GM15510 (cell line): ENCODE measurements at regions not wholly inside any gene's neighbourhood (a gene's known extent, or its start where the extent isn't known, plus 50 kb on each side); places are given as distances from the start of the nearest gene placed in this dataset.

ENCODE experiments used
- POLR2A ChIP-seq: IDR thresholded peaks from 3 replicates; pipeline ENCODE4 v1.6.1; 2011; ENCODE audit warnings: borderline replicate concordance; ENCODE audit not compliant: insufficient read length; ENCODE audit errors: extremely low read depth

DNA sequence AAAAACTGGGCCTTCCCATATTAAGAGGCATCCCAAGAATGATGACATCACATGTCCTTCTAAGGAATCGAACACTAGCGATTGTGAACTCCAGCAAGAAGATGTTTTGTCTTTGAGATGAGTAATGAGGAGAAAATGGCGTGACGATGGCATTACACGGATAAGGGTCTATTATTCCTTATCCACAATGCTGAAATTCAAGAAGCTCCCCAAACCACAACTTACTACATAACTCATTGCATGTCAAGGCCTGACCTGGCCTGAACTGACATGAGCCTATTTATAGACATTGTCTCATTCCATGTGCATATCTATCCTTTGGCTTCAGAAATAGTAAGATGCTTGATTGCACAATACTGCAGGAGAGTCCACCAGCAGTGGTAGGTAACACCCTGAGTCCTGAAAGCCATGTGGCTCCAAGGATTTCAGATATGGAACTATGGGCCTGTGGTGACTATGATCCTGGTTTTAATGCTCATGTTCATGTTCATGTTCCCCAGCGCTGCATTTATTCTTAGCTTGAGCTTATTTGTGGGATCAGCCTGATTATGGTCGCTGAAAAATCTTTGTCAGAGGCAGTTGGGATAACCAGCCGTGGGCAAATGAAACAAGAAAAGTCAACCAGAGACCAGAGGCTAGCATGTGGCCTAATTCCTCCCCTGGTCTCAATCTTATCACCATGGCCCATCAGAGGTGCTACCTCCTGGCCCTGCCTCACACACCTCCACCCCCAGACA is 183.2 kb upstream of the JARID2 start:
- TF ChIP-seq POLR2A: no peak

DNA sequence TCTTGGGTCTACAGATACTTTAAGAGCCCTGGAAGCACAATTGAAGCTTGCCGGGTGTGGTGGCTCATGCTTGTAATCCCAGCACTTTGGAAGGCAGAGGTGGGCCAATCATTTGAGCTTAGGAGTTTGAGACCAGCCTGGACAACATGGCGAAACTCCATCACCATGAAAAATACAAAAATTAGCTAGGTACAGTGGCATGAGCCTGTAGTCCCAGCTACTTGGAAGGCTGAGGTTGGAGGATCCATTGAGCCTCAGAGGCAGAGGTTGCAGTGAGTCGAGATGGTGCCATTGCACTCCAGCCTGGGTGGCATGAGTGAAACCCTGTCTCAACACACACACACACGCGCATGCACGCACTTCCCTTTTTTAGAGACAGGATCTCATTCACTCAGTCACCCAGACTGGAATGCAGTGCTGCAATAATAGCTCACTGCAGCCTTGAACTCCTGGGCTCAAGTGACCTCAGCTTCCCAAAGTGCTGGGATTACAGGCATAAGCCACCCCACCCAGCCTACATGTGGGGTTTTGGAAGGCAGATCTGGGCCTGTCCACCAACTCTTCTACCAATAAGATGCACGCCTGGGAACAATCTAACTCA is 182.5 kb upstream of the JARID2 start:
- TF ChIP-seq POLR2A: no peak

DNA sequence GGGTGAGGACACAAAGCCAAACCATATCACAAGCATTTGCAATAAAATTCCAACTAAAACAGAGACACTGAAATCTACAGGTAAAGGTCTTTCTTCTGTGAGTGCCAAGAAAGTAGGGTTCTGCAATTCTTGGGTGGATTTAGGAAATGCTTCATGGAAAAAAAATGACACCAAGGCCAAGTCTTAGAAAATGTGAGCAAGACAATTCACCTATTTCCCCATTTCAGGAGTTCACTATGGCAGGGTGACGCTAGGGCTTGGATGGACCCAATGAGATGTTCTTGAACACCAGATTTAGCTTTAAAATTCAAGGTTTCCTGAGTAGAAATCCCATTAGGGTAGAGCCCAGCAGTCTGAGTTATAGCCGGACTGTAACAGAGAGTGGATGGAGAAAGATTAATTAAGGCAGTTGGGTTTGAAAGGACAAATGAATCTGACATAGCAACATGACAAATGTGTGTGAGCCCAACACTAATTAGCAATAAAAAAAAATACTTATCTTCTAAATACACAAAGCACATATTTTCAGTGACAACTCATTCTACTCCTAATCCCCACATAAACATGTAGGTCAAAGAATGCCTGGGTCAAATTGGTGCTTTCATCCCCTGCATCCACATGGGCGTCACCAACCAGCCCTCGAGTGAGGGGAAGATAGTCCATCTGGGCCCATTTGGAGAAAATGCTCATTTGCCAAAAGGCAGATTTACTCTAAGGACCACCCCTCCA is 180.4 kb upstream of the JARID2 start:
- no peak for TF ChIP-seq POLR2A

DNA sequence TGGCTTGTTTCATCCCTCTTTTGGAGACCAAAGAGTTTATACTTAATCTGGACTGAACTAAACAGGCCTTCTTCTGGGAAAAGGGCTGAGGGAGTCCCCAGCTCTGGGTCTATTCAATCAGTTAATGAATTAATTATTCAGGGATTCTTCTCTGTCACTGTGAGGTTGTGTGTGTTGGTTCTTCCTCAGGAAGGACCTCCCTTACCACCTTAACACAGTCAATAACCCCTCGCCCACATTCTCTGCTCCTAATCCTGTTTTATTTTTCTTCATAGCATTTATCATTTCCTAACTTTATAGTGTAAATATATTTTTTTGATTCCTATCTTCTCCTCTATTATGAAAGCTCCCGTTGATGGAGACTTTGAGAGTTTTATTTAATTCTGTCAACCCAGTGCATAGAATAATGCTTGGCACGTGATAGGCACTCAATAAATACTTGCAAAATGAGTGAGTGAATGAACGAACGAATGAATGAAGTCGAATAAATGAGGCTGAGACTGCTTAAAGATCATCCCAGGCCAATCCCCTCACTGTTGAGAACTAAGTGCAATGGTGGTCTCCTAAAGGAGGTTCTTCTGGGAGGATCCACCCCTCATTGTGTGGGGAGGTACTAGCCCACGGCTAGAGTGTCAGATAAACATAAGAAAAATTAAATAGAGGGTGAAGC is 179.6 kb upstream of the JARID2 start:
- no peak for TF ChIP-seq POLR2A

DNA sequence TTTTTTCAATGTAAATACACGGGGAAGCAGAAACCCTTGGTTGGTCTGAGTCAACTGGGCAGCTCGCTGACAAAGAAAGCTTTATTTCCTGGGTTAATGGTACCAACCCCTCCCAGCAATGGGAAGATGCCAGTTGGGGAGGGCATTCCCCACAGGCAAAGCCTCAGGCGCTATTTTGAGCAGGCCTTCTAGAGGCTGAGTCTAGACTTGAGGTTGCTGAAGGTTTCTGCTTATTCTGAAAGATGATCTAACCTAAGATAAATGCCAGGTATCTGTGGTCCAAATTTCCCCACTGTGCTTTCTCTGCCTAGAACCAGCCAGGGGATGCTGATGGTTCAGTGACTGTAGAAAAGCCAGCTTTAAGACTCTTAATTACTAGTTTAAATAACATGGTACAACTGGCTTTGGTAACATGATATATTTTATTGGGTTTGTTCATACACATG is 172.5 kb upstream of the JARID2 start:
- TF ChIP-seq POLR2A: no peak

DNA sequence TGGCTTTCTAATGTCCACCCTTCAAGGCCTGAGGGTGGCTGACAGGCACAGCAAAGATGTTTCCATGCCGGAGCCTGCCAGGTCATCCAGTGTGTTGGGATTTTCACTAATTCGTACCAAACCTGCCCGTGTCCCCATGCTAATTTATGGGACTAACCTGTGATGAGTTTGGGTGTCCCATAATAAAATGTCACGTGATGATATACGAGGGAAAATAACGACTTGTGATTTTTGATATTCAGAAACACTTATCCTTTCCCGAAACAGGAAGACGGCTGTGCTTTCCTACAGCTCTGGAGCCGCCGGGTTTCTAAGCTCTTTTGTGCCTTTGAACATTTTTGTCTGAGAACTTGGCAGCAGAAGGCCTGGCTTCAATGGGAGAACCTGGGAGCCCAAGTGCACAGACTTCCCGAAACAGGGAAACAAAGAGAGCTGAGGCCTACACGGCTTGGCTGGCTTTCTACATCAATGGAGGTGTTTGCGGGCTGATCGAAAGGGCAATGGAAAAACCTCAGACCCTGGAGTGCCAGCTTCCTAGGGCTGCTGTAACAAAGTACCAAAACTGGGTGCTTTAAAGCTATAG is 171.9 kb upstream of the JARID2 start:
- no peak for TF ChIP-seq POLR2A

DNA sequence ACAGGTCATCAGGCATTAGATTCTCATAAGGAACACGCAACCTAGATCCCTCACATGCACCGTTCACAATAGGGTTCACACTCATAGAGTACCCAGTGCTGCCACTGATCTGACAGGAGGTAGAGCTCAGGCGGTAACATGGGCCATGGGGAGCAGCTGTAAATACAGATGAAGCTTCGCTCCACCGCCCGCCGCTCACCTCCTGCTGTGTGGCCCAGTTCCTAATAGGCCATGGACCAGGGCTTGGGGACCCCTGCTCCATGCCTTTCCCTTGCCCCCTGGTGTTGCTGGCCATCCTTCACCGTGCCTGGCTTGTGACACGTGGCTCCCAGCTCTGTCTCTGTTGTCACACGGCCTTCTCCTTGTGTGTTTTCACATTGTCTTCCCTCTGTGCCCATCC is 171.1 kb upstream of the JARID2 start:
- TF ChIP-seq POLR2A: no peak

DNA sequence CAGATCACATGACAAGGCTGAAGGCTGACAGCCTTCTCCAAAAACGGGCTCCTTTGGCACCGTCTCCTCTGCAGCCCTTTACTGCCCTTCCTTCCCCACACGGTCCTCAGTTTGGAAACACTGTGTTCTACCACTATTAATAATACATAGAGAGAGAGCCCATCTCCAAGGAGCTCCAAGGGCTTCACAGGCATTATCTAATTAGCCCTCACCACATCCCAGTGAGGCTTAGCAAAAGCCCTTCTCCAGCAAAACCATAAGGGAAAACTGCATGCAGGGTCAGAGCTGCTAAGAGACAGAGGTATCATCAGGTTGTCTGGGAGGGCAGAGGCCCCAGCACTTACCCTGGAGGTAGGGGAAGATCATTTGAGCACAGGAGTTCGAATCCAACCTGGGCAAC is 169.3 kb upstream of the JARID2 start:
- no peak for TF ChIP-seq POLR2A

DNA sequence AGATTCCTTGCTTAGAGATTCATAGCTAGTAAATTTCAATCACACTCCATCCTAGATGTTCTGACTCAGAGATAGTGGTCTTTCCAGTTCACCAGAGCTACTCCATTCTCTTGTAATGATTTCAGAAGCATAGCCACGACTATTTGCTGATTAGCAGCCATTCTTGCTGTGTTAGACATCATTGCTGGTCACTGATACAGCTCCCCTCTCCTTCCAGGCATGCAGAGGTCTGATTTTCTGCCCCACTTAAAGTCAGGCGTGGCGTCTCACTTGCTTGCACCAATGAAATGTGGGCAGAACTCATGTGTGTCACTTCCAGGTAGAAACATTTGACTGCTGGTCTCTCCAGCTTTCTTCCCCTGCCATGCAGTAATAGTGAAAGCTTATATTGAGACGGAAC is 168.9 kb upstream of the JARID2 start:
- no peak for TF ChIP-seq POLR2A

DNA sequence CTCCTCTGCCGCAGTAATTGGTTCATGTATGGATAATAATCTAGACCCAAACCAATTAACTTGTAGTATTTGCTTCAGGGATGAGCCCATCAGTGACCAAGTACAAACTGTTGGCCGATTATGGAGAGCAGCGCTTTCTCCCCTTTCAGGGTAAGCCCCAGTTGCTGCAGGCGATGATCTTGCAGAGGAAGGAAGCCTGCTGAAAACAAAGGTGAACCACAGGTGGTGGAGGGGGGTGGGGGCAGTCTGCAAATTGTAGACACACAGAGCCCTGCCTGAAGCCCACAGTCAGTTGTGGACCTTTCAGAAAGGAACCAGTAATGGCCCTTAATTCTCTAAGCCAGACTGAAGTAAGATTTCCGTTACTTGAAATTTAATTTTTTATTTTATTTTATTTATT is 167.9 kb upstream of the JARID2 start:
- no peak for TF ChIP-seq POLR2A

DNA sequence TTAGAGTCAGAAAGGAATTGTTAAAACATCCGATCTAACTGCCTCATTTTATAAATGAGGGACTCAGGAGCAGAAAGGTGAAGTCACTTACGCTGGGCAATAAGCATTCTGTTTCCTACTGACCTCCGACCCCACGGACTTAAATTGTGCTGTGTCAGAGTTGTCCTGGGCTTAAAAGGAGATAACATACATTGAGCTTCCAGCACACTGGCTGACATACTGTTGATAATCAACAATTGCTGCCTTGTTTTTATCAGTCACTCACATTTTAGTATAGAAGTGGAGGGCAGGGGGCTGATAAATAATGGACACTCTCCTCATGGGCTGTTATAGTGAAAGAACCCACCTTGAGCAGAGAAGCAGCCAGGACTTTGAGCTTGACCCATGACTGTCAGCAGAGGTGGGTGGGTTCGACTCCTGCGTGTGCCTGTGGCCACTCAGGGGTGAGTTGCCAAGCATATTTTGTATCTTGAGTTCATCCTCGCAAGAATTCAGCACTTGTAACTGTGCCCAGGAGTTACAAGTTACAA is 166.5 kb upstream of the JARID2 start:
- TF ChIP-seq POLR2A: no peak

DNA sequence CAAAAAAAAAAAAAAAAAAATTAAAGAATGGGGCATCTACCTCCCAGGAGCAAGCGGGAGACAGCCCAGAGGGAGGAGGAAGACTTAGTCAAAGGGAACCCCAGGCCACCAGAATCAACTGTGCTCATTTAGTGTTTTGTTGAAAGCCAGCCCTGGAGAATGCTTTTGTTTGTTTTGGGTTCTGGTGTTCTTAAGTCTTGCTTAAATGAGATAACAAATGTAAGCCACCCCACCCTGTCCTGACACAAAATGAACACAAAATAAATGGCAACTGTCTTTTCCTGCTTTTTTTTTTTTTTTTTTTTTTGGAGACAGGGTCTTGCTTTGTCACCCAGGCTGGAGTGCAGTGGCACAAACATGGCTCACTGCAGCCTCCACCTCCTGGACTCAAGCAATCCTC is 165.0 kb upstream of the JARID2 start:
- no peak for TF ChIP-seq POLR2A

DNA sequence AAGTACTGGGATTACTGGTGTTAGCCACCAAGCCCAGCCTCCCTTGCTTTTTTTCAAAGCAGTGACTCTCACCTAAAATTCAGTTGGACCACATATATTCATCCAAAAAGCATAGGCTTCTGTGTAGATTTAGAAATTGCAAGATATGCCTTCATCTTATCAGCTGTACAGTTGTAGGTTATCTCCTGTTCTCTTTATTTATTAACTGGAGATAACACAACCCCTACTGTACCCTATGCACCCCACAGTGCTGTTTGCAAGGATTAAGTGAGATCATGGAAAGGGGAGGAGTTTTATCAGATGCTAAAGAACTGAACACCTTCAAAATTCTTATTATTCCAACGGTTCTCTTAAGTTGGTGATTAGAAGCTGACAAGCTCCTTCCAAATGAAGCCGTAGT is 164.4 kb upstream of the JARID2 start:
- TF ChIP-seq POLR2A: no peak

DNA sequence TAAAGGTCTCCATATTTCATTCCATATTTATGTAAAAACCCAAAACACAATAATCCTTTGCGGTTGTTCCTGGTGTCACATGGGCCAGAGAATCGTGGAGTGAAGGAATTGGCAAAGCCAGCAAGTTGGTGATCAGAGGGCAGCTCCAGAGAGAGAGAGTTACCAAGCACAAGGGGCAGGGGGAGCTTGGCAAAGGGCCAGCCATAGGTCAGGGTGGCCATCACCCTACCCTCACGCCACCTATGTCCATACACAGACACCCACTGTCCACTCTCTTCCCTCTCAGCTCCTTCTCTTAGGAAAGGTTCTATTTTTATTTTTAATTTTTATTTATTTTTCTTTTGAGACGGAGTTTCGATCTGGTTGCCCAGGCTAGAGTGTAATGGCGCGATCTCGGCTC is 163.2 kb upstream of the JARID2 start:
- TF ChIP-seq POLR2A: no peak

DNA sequence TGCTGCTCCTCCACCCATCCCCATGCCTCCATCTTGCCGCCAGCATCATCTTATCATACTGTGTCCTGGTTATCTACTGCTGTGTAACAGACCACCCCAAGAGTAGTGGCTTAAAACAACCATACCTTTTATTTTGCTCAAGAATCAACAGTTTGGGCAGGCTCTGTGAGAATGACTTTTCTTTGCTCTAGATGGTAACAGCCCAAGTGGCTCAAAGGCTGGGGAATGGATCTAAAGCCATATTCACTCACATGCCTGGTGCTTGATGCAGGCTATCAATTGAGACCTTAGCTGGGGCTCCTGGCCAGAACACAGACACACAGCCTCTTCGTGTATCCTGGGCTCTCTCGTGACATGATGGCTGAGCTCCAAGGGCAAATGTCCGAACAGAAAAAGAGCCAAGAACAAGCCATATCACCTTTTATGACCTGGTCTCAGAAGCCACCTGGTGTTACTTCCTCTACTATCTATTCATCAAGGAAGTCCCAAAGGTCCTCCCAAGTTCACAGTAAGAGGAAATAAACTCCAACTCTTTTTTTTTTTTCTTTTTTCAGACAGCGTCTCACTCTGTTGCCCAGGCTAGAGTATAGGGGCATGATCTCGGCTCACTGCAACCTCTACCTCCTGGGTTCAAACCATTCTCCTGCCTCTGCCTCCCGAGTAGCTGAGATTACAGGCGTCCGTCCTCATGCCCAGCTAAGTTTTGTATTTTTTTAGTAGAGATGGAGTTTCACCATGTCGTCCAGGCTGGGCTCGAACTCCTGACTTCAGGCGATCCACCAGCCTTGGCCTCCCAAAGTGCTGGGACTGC is 159.3 kb upstream of the JARID2 start:
- no peak for TF ChIP-seq POLR2A

DNA sequence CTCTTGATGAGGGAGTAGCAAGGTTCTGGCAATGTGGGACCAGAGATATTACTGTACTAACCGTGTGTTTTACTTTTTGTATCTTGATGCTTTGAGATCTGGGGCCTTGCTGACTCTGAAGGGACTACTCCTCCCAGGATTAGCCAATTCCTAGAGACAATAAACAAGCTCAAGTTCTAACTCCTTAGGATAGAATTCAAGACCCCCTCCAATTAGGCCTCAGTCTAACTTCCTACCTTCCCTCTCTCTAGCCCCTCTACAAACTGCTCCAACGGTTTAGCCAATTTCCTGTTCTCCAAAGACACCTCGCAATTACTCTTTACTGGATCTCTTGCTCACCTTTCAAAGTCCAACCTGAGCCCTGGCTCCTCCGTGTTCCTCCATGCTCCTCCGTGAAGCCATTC is 158.7 kb upstream of the JARID2 start:
- no peak for TF ChIP-seq POLR2A
